GM18511 (cell line): ENCODE measurements at regions not wholly inside any gene's neighbourhood (a gene's known extent, or its start where the extent isn't known, plus 50 kb on each side); places are given as distances from the start of the nearest gene placed in this dataset.
"Not testable (repeated sequence)": the region's sequence is repeated elsewhere in the genome, so short reads cannot be mapped to it uniquely, and the experiment has no call there.

Experiments
- ATAC-seq: cut with Tn5 transposase; IDR thresholded peaks from one replicate; pipeline ENCODE4 v1.9.1; 2021; ENCODE audit warnings: mild to moderate bottlenecking, moderate library complexity; ENCODE audit not compliant: unreplicated experiment

GRCh38 chr17:72563952-72564351 is 443.1 kb downstream of the SOX9 start:
- ATAC-seq: no peak

GRCh38 chr17:72565006-72565405 is 444.2 kb downstream of the SOX9 start:
- no peak for ATAC-seq

GRCh38 chr17:72565758-72566157 is 444.9 kb downstream of the SOX9 start:
- ATAC-seq: no peak

- ATAC-seq: no peak
Measured at GRCh38 chr17:72566671-72567484, 446.1 kb downstream of the SOX9 start.

GRCh38 chr17:72567774-72568173 is 447.0 kb downstream of the SOX9 start:
- ATAC-seq: no peak

GRCh38 chr17:72569148-72569946 is 448.5 kb downstream of the SOX9 start:
- ATAC-seq: no peak

GRCh38 chr17:72571813-72572396 is 451.1 kb downstream of the SOX9 start:
- no peak for ATAC-seq

GRCh38 chr17:72572604-72573491 is 452.0 kb downstream of the SOX9 start:
- no peak for ATAC-seq

GRCh38 chr17:72573492-72573801 is 452.6 kb downstream of the SOX9 start:
- not testable (repeated sequence) for ATAC-seq

- no peak for ATAC-seq
Measured at GRCh38 chr17:72574675-72575510, 454.1 kb downstream of the SOX9 start.

- ATAC-seq: no peak
Measured at GRCh38 chr17:72575542-72576233, 454.9 kb downstream of the SOX9 start.

GRCh38 chr17:72576289-72576759 is 455.5 kb downstream of the SOX9 start:
- no peak for ATAC-seq

GRCh38 chr17:72578817-72579470 is 458.1 kb downstream of the SOX9 start:
- ATAC-seq: no peak

GRCh38 chr17:72579990-72580320 is 459.1 kb downstream of the SOX9 start:
- ATAC-seq: no peak

- ATAC-seq: no peak
Measured at GRCh38 chr17:72580321-72581127, 459.7 kb downstream of the SOX9 start.

GRCh38 chr17:72587156-72587555 is 466.3 kb downstream of the SOX9 start:
- ATAC-seq: no peak

- ATAC-seq: no peak
Measured at GRCh38 chr17:72587773-72588511, 467.1 kb downstream of the SOX9 start.
